Keratinocyte (primary cell): ENCODE measurements at regions not wholly inside any gene's neighbourhood (a gene's known extent, or its start where the extent isn't known, plus 50 kb on each side); places are given as distances from the start of the nearest gene placed in this dataset.
"Not testable (repeated sequence)": the region's sequence is repeated elsewhere in the genome, so short reads cannot be mapped to it uniquely, and the experiment has no call there.

Experiments
- DNase-seq: peaks from one replicate; pipeline ENCODE4 v3.0.0-alpha.2; 2011; ENCODE audit warnings: low read depth, missing footprints, low spot score
- FAIRE-seq: peaks from 2 replicates; lab custom pipeline; 2011; peaks lifted over from hg19 to GRCh38; lab: Jason Lieb, UNC
- H2AFZ ChIP-seq: 2 replicates; pipeline ENCODE4 v1.6.0; 2012; ENCODE audit warnings: low read length, control low read depth, inconsistent platforms; ENCODE audit not compliant: control insufficient read depth
- H3K27ac ChIP-seq: 2 replicates; pipeline ENCODE4 v1.5.1; 2011; ENCODE audit warnings: low read length; ENCODE audit not compliant: control insufficient read depth, insufficient read depth
- H3K27me3 ChIP-seq: 3 replicates; pipeline ENCODE4 v1.6.0; 2011; ENCODE audit warnings: low read length; ENCODE audit not compliant: control insufficient read depth, insufficient read depth; ENCODE audit errors: extremely low read depth
- H3K36me3 ChIP-seq, 2 experiments: 2 replicates in 1 of 2; 3 replicates in 1 of 2; pipeline ENCODE4 v1.5.1; 2011; ENCODE audit warnings: low read length in 2 of 2, mild to moderate bottlenecking in 1 of 2; ENCODE audit not compliant: control insufficient read depth in 2 of 2, insufficient read depth in 2 of 2; ENCODE audit errors: extremely low read depth in 1 of 2
- H3K4me1 ChIP-seq: 3 replicates; pipeline ENCODE4 v1.5.1; 2011; ENCODE audit warnings: low read length; ENCODE audit not compliant: control insufficient read depth, insufficient read depth; ENCODE audit errors: extremely low read depth
- H3K4me2 ChIP-seq: 3 replicates; pipeline ENCODE4 v1.6.0; 2011; ENCODE audit warnings: low read depth, low read length; ENCODE audit not compliant: control insufficient read depth, insufficient read depth; ENCODE audit errors: extremely low read depth
- H3K4me3 ChIP-seq, 3 experiments: fragments of 200-600 bp in 1 of 3; sonication (generic) in 1 of 3; 2 replicates in 2 of 3; 3 replicates in 1 of 3; pipeline ENCODE4 v1.5.1; 2011 to 2016; ENCODE audit warnings: low read length in 3 of 3, mild to moderate bottlenecking in 3 of 3, control low read depth in 2 of 3, inconsistent platforms in 1 of 3, low read depth in 1 of 3, mixed read lengths in 1 of 3, mixed run types in 1 of 3, moderate library complexity in 1 of 3; ENCODE audit not compliant: control insufficient read depth in 2 of 3, insufficient read depth in 2 of 3; ENCODE audit errors: extremely low read depth in 1 of 3
- H3K79me2 ChIP-seq: 2 replicates; pipeline ENCODE4 v1.6.0; 2012; ENCODE audit warnings: low read length; ENCODE audit not compliant: control insufficient read depth, insufficient read depth
- H3K9ac ChIP-seq: 3 replicates; pipeline ENCODE4 v1.6.0; 2011; ENCODE audit warnings: low read length; ENCODE audit not compliant: control insufficient read depth, insufficient read depth; ENCODE audit errors: extremely low read depth
- H3K9me1 ChIP-seq: 3 replicates; pipeline ENCODE4 v1.6.0; 2011; ENCODE audit warnings: low read length; ENCODE audit not compliant: control insufficient read depth, insufficient read depth; ENCODE audit errors: extremely low read depth
- H3K9me3 ChIP-seq: 2 replicates; pipeline ENCODE4 v1.5.1; 2012; ENCODE audit warnings: low read depth, low read length; ENCODE audit not compliant: control insufficient read depth
- H4K20me1 ChIP-seq: 3 replicates; pipeline ENCODE4 v1.6.0; 2011; ENCODE audit warnings: low read length; ENCODE audit not compliant: control insufficient read depth, insufficient read depth; ENCODE audit errors: extremely low read depth
- CTCF ChIP-seq, 3 experiments: IDR thresholded peaks in 1 of 3; conservative IDR thresholded peaks in 1 of 3; optimal IDR thresholded peaks in 1 of 3; 2 replicates in 2 of 3; 3 replicates in 1 of 3; pipeline versions ENCODE3 to v1.5.1; 2011; ENCODE audit warnings: low read length in 3 of 3, mild to moderate bottlenecking in 3 of 3, moderate library complexity in 2 of 3, control low read depth in 1 of 3, inconsistent platforms in 1 of 3; ENCODE audit not compliant: insufficient read depth in 2 of 3; ENCODE audit errors: extremely low read depth in 1 of 3
- EZH2 ChIP-seq: IDR thresholded peaks from one replicate; pipeline ENCODE4 v1.6.1; 2012; ENCODE audit warnings: inconsistent platforms, mild to moderate bottlenecking, low read length, moderate library complexity
- dilution Hi-C: fragments of 300-500 bp; cut with MboI; formaldehyde crosslinking; loops from one replicate; pipeline ENCODE4 v1.7.0; 2020; ENCODE audit warnings: low sequenced_read_pairs; ENCODE audit not compliant: extremely low pct_ligation_motif_present

DNA sequence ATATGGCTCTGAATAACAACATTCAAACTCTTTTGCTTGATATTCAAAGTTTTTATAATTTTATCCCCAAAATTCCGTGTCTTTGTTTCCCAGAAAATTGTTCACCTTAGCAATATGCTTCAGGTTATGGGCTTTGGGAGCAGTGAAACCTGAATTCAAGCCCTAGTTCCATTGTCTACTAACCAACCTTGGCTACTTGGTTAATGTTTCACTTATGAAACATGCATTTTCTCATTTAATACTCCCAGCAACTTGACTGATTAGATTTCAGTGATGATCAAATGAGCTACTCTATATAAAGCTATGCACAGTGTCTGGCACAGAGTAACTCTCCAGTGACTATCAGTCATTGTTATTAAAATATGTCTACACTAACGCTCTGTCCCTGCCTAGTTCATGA is 192.2 kb upstream of the TENT5A start:
- DNase-seq, result no peak
- FAIRE-seq, result no peak
- Histone ChIP-seq H3K9me3 (no peaks in the 10 kb centered on the region), H3K27ac (no peak overlapping the region), H3K36me3 (no peaks in the 10 kb centered on the region), H3K4me2 (no peak overlapping the region), H3K9ac (no peak overlapping the region), H3K79me2 (no peaks in the 10 kb centered on the region), H3K9me1 (no peaks in the 10 kb centered on the region), H2AFZ (no peak overlapping the region), H3K27me3 (no peaks in the 10 kb centered on the region), H4K20me1 (no peaks in the 10 kb centered on the region), H3K4me3 (no peak overlapping the region), H3K4me1 (peaks cover 7% of the 10 kb centered on the region)
- dilution Hi-C loops, result no loop called here
- TF ChIP-seq CTCF (optimal IDR thresholded peaks at IDR 0.05 in 1 of 3, IDR thresholded peaks at IDR 0.05 in 1 of 3, conservative IDR thresholded peaks at IDR 0.05 in 1 of 3; ENCODE audit: extremely low read depth in 1 of 3, insufficient read depth in 2 of 3, low read length in 3 of 3) (no peak), EZH2 (no peak)

DNA sequence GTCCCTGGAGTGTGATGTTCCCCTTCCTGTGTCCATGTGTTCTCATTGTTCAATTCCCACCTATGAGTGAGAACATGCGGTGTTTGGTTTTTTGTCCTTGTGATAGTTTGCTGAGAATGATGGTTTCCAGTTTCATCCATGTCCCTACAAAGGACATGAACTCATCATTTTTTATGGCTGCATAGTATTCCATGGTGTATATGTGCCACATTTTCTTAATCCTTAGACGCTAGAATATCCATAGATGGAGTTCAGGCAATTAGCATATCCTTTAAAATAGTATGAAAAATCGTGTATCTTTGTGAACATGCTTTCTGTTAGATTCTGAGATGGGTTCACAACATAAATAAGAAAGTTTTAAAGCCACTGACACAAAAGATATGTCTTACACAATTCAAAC is 190.4 kb upstream of the TENT5A start:
- FAIRE-seq, H3K9ac ChIP-seq, H3K27me3 ChIP-seq, dilution Hi-C loops, H3K79me2 ChIP-seq, H3K9me1 ChIP-seq, H3K27ac ChIP-seq, H3K36me3 ChIP-seq, H4K20me1 ChIP-seq, H2AFZ ChIP-seq, H3K9me3 ChIP-seq, DNase-seq, H3K4me2 ChIP-seq, H3K4me3 ChIP-seq: not testable (repeated sequence)
- peaks cover 24% of the 10 kb centered on the region for H3K4me1 ChIP-seq

GRCh38 chr6:81942067-81942370 is 189.5 kb upstream of the TENT5A start:
- H3K4me1 ChIP-seq, result peaks cover 32% of the 10 kb centered on the region
- FAIRE-seq (no peak), DNase-seq (no peak)
- H3K9me1 ChIP-seq, result no peaks in the 10 kb centered on the region
- H3K27me3 ChIP-seq, result no peaks in the 10 kb centered on the region
- H3K79me2 ChIP-seq, result no peaks in the 10 kb centered on the region
- no peak overlapping the region for H3K27ac ChIP-seq
- TF ChIP-seq CTCF (optimal IDR thresholded peaks at IDR 0.05 in 1 of 3, IDR thresholded peaks at IDR 0.05 in 1 of 3, conservative IDR thresholded peaks at IDR 0.05 in 1 of 3; ENCODE audit: extremely low read depth in 1 of 3, insufficient read depth in 2 of 3, low read length in 3 of 3) (no peak), EZH2 (no peak)
- no peak overlapping the region for H2AFZ ChIP-seq
- no peak overlapping the region for H3K9ac ChIP-seq
- no peak overlapping the region for H3K4me3 ChIP-seq
- no peak overlapping the region for H3K4me2 ChIP-seq
- H3K9me3 ChIP-seq, result no peaks in the 10 kb centered on the region
- no peaks in the 10 kb centered on the region for H4K20me1 ChIP-seq
- H3K36me3 ChIP-seq, result no peaks in the 10 kb centered on the region
- dilution Hi-C loops, result no loop called here
